ENCODE measurements at regions not wholly inside any gene's neighbourhood (a gene's known extent, or its start where the extent isn't known, plus 50 kb on each side); places are given as distances from the start of the nearest gene placed in this dataset.

- DNase-seq (ENCODE audit: low read depth, low spot score), result no peak
These were observed 120.9 kb upstream of the MIS18BP1 start for GRCh38 chr14:45373877-45374276.

GRCh38 chr14:45364565-45365156 lies 111.7 kb upstream of the MIS18BP1 start:
- DNase-seq (ENCODE audit: low read depth, low spot score), result no peak

GRCh38 chr14:45362505-45362904 lies 109.5 kb upstream of the MIS18BP1 start:
- no peak for DNase-seq (ENCODE audit: low read depth, low spot score)

- no peak for DNase-seq (ENCODE audit: low read depth, low spot score)
These were observed 108.7 kb upstream of the MIS18BP1 start for GRCh38 chr14:45361727-45362126.

- no peak for DNase-seq (ENCODE audit: low read depth, low spot score)
These were observed 106.7 kb upstream of the MIS18BP1 start for GRCh38 chr14:45359746-45360145.

GRCh38 chr14:45332360-45332988 lies 79.5 kb upstream of the MIS18BP1 start:
- no peak for DNase-seq (ENCODE audit: low read depth, low spot score)

- no peak for DNase-seq (ENCODE audit: low read depth, low spot score)
These were observed 55.9 kb upstream of the MIS18BP1 start for GRCh38 chr14:45308745-45309397.
